Panc1 (cell line): ENCODE measurements at regions not wholly inside any gene's neighbourhood (a gene's known extent, or its start where the extent isn't known, plus 50 kb on each side); places are given as distances from the start of the nearest gene placed in this dataset.

ENCODE experiments used
- ATAC-seq: fragments of 200-7000 bp; cut with Tn5 transposase; 2 replicates; pipeline ENCODE4 v1.9.1; 2020; ENCODE audit warnings: mild to moderate bottlenecking, moderate library complexity
- BruUV-seq: library from RNA; stranded (reverse); fragments of 400-500 nt; replicated peaks from 2 replicates; lab custom pipeline; 2021; lab: Mats Ljungman, UMichigan
- CTCF ChIA-PET: fragments of 300-600 bp; sonication (Branson Sonifier 250); formaldehyde crosslinking; loops from one replicate; lab custom pipeline; 2022; ENCODE audit warnings: antibody characterized with exemption; lab: Charles Lee
- POLR2A ChIA-PET: fragments of 300-600 bp; sonication (Branson Sonifier 250); formaldehyde crosslinking; loops from one replicate; lab custom pipeline; 2022; ENCODE audit warnings: antibody characterized with exemption; lab: Charles Lee
- DNase-seq: peaks from one replicate; pipeline ENCODE4 v3.0.0-alpha.2; 2010; ENCODE audit warnings: low read depth, low spot score
- H3K27ac ChIP-seq: 2 replicates; pipeline ENCODE4 v1.5.1; 2011; ENCODE audit warnings: mild to moderate bottlenecking, low read length, inconsistent platforms
- H3K27me3 ChIP-seq: fragments of 200-500 bp; sonication (Bioruptor generic); 2 replicates; pipeline ENCODE4 v1.6.0; 2014; ENCODE audit warnings: low read length, inconsistent platforms; ENCODE audit not compliant: control insufficient read depth, insufficient read depth
- H3K36me3 ChIP-seq: fragments of 200-500 bp; sonication (Bioruptor generic); 2 replicates; pipeline ENCODE4 v1.5.1; 2014; ENCODE audit warnings: inconsistent platforms, mild to moderate bottlenecking, low read length, moderate library complexity; ENCODE audit not compliant: control insufficient read depth, insufficient read depth
- H3K4me1 ChIP-seq: 2 replicates; pipeline ENCODE4 v1.5.1; 2011; ENCODE audit warnings: inconsistent platforms, mild to moderate bottlenecking, low read length, moderate library complexity; ENCODE audit not compliant: control insufficient read depth, insufficient read depth
- H3K4me3 ChIP-seq, 2 experiments: 2 replicates each; pipeline ENCODE4 v1.5.1; 2011 to 2012; ENCODE audit warnings: low read depth in 2 of 2, low read length in 2 of 2, mild to moderate bottlenecking in 2 of 2, inconsistent platforms in 1 of 2, moderate library complexity in 1 of 2
- H3K9me3 ChIP-seq: fragments of 200-500 bp; sonication (Bioruptor generic); 2 replicates; pipeline ENCODE4 v1.5.1; 2014; ENCODE audit warnings: low read depth, mild to moderate bottlenecking, inconsistent platforms, low read length, moderate library complexity; ENCODE audit not compliant: control insufficient read depth, insufficient read depth
- POLR2AphosphoS5 ChIP-seq: IDR thresholded peaks from 2 replicates; pipeline ENCODE4 v1.6.1; 2012; ENCODE audit warnings: mild to moderate bottlenecking, low read depth, low read length, moderate library complexity
- SIN3A ChIP-seq: IDR thresholded peaks from 2 replicates; pipeline ENCODE4 v1.6.1; 2012; ENCODE audit warnings: low read depth, mild to moderate bottlenecking, low read length, moderate library complexity, borderline replicate concordance; ENCODE audit not compliant: insufficient read depth
- TCF7L2 ChIP-seq: IDR thresholded peaks from 2 replicates; pipeline ENCODE4 v1.6.1; 2011; ENCODE audit warnings: mild to moderate bottlenecking, low read depth, low read length, inconsistent platforms
- in situ Hi-C: cut with HindIII; loops from 2 replicates; pipeline ENCODE4 v1.10.0; 2016; ENCODE audit warnings: low sequenced_read_pairs, low pct_unique_long_range_greater_than_20kb
- intact Hi-C: fragments of 100-400 bp; cut with micrococcal nuclease; formaldehyde crosslinking; loops from one replicate; pipeline ENCODE4 v1.10.0; 2022; ENCODE audit not compliant: unreplicated experiment
- TF ChIP-seq, protein P1 (sequence below): fragments of 450-650 bp; IDR thresholded peaks from 2 replicates; pipeline ENCODE4 v1.5.1; 2017; ENCODE audit warnings: mild to moderate bottlenecking
- TF ChIP-seq, protein P2 (sequence below), 2 experiments: IDR thresholded peaks; 2 replicates each; pipeline ENCODE4 v1.6.1; 2011 to 2012; ENCODE audit warnings: low read depth in 2 of 2, control low read depth in 1 of 2, low read length in 1 of 2, mild to moderate bottlenecking in 1 of 2, moderate library complexity in 1 of 2; ENCODE audit not compliant: insufficient read depth in 1 of 2

DNA sequence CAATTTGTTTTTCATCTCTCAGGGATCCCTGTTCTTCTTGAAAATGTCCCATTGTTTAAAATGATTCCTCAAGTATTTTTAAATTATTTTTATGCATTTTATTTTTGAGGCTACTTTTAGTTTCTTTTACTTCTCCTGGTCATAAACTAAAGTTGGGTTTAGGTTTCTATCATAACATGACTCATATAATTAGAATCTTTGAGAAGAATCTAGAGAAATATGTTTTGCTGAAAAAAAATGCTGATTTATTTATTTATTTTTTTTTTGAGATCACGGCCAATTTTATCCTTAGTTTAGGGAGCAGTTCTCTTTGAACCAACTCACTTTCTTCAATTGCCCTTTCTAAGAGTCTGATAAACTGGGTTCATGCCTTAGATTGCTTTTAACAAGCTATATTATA lies 1157.1 kb downstream of the BCL11B start:
- Histone ChIP-seq H3K4me1 (no peaks in the 10 kb centered on the region), H3K36me3 (no peaks in the 10 kb centered on the region), H3K27ac (no peak overlapping the region), H3K27me3 (no peaks in the 10 kb centered on the region), H3K4me3 (no peak overlapping the region), H3K9me3 (no peaks in the 10 kb centered on the region)
- TF ChIP-seq, protein P1, sequence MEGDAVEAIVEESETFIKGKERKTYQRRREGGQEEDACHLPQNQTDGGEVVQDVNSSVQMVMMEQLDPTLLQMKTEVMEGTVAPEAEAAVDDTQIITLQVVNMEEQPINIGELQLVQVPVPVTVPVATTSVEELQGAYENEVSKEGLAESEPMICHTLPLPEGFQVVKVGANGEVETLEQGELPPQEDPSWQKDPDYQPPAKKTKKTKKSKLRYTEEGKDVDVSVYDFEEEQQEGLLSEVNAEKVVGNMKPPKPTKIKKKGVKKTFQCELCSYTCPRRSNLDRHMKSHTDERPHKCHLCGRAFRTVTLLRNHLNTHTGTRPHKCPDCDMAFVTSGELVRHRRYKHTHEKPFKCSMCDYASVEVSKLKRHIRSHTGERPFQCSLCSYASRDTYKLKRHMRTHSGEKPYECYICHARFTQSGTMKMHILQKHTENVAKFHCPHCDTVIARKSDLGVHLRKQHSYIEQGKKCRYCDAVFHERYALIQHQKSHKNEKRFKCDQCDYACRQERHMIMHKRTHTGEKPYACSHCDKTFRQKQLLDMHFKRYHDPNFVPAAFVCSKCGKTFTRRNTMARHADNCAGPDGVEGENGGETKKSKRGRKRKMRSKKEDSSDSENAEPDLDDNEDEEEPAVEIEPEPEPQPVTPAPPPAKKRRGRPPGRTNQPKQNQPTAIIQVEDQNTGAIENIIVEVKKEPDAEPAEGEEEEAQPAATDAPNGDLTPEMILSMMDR: no peak
- no peak for TF ChIP-seq TCF7L2
- TF ChIP-seq SIN3A: no peak
- TF ChIP-seq, protein P2, sequence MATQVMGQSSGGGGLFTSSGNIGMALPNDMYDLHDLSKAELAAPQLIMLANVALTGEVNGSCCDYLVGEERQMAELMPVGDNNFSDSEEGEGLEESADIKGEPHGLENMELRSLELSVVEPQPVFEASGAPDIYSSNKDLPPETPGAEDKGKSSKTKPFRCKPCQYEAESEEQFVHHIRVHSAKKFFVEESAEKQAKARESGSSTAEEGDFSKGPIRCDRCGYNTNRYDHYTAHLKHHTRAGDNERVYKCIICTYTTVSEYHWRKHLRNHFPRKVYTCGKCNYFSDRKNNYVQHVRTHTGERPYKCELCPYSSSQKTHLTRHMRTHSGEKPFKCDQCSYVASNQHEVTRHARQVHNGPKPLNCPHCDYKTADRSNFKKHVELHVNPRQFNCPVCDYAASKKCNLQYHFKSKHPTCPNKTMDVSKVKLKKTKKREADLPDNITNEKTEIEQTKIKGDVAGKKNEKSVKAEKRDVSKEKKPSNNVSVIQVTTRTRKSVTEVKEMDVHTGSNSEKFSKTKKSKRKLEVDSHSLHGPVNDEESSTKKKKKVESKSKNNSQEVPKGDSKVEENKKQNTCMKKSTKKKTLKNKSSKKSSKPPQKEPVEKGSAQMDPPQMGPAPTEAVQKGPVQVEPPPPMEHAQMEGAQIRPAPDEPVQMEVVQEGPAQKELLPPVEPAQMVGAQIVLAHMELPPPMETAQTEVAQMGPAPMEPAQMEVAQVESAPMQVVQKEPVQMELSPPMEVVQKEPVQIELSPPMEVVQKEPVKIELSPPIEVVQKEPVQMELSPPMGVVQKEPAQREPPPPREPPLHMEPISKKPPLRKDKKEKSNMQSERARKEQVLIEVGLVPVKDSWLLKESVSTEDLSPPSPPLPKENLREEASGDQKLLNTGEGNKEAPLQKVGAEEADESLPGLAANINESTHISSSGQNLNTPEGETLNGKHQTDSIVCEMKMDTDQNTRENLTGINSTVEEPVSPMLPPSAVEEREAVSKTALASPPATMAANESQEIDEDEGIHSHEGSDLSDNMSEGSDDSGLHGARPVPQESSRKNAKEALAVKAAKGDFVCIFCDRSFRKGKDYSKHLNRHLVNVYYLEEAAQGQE (IDR thresholded peaks at IDR 0.05; ENCODE audit: insufficient read depth in 1 of 2, low read depth in 2 of 2, low read length in 1 of 2): no peak
- TF ChIP-seq POLR2AphosphoS5: no peak
- ChIA-PET CTCF (no interaction called here), POLR2A (no interaction called here)
- intact Hi-C loops (no loop called here), in situ Hi-C loops (no loop called here)
- ATAC-seq: no peak
- no peak for DNase-seq
- no TSS peak for BruUV-seq

DNA sequence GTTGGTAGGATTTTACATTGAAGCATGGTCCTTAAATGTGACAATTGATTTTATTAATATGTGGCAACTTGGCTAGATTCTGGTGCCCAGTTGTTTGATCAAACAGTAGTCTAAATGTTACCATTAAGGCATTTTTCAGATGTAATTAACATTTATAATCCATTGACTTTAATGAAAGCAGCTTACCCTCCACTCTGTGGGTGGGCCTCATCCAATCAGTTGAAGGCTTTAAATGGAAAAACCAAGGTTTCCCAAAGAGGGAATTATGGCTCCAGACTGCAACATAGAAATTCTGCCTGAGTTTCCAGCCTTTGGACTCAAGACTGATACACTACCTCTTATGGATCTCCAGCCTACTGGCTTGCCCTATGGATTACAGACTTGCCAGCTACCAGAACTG lies 1153.2 kb downstream of the BCL11B start:
- H3K27me3 ChIP-seq: no peaks in the 10 kb centered on the region
- H3K4me1 ChIP-seq: no peaks in the 10 kb centered on the region
- DNase-seq (no peak), ATAC-seq (no peak)
- intact Hi-C loops (no loop called here), in situ Hi-C loops (no loop called here)
- H3K36me3 ChIP-seq: no peaks in the 10 kb centered on the region
- no peak overlapping the region for H3K4me3 ChIP-seq
- TF ChIP-seq TCF7L2 (no peak), POLR2AphosphoS5 (no peak), SIN3A (no peak)
- TF ChIP-seq, protein P2 (IDR thresholded peaks at IDR 0.05; ENCODE audit: insufficient read depth in 1 of 2, low read depth in 2 of 2, low read length in 1 of 2): no peak
- TF ChIP-seq, protein P1: no peak
- BruUV-seq: no TSS peak
- ChIA-PET POLR2A (no interaction called here), CTCF (no interaction called here)
- H3K27ac ChIP-seq: no peak overlapping the region
- H3K9me3 ChIP-seq: no peaks in the 10 kb centered on the region
